PC-3 (cell line): ENCODE measurements at regions not wholly inside any gene's neighbourhood (a gene's known extent, or its start where the extent isn't known, plus 50 kb on each side); places are given as distances from the start of the nearest gene placed in this dataset.

ENCODE experiments used
- CTCF ChIP-seq: fragments of 300-600 bp; sonication (generic); conservative IDR thresholded peaks from 2 replicates; pipeline ENCODE4 v1.5.1; 2017; ENCODE audit warnings: antibody characterized with exemption, low read depth, mild to moderate bottlenecking, low read length
- EZH2 ChIP-seq: fragments of 300-600 bp; sonication (generic); IDR thresholded peaks from one replicate; pipeline ENCODE4 v1.6.1; 2017; ENCODE audit warnings: antibody characterized with exemption, mild to moderate bottlenecking, low read length; ENCODE audit not compliant: unreplicated experiment
- EZH2phosphoT487 ChIP-seq: fragments of 300-600 bp; sonication (generic); IDR thresholded peaks from 2 replicates; pipeline ENCODE4 v1.6.1; 2018; ENCODE audit warnings: mild to moderate bottlenecking, antibody characterized with exemption, low read length, borderline replicate concordance

GRCh38 chr11:70021586-70021985, 56.5 kb upstream of the ANO1 start:
- TF ChIP-seq EZH2phosphoT487, result no peak
- TF ChIP-seq EZH2, result no peak
- TF ChIP-seq CTCF, result no peak
